ENCODE measurements at regions not wholly inside any gene's neighbourhood (a gene's known extent, or its start where the extent isn't known, plus 50 kb on each side); places are given as distances from the start of the nearest gene placed in this dataset.

GRCh38 chr7:25911738-25912607, 240.0 kb upstream of the NFE2L3 start:
- no peak overlapping the region for H2AFZ ChIP-seq (ENCODE audit: low read depth, low read length)
- H3K9me3 ChIP-seq (replicated peaks; ENCODE audit: control insufficient read depth, insufficient read depth, low read length) = no peaks in the 10 kb centered on the region
- no peaks in the 10 kb centered on the region for H4K20me1 ChIP-seq (replicated peaks; ENCODE audit: control insufficient read depth, extremely low read depth, insufficient read depth, low read length)
- CTCF ChIA-PET = interaction anchor here (1.1 kb wide), 1 partner anchor 453 kb away, joined by 3 read pairs; no protein-coding TSS in a partner anchor
- no peak overlapping the region for H3K4me2 ChIP-seq (ENCODE audit: insufficient read depth, low read length)
- H3K27me3 ChIP-seq (ENCODE audit: control insufficient read depth in 2 of 2, insufficient read depth in 2 of 2, low read length in 2 of 2) = peaks cover 4 to 9% of the 10 kb centered on the region in 2 experiments
- H3K4me3 ChIP-seq (replicated peaks in 1 of 3; ENCODE audit: insufficient read depth in 1 of 3, low read depth in 1 of 3, low read length in 3 of 3) = no peak overlapping the region
- intact Hi-C loops (cut with micrococcal nuclease) = no loop called here
- DNase-seq (ENCODE audit: low read depth, low spot score) (no peak), FAIRE-seq (no peak)
- no peak overlapping the region for H3K9ac ChIP-seq (replicated peaks; ENCODE audit: extremely low read depth, insufficient read depth, low read length)
- no peaks in the 10 kb centered on the region for H3K4me1 ChIP-seq (ENCODE audit: control insufficient read depth, extremely low read depth, insufficient read depth, low read length)
- no peak overlapping the region for H3K27ac ChIP-seq (ENCODE audit: insufficient read depth, low read depth, low read length)
- H3K36me3 ChIP-seq (ENCODE audit: control insufficient read depth in 2 of 2, extremely low read depth in 1 of 2, insufficient read depth in 2 of 2, low read length in 2 of 2) = no peaks in the 10 kb centered on the region
- BruUV-seq (replicated peaks) = no TSS peak
- H3K79me2 ChIP-seq (ENCODE audit: control insufficient read depth, insufficient read depth, low read length) = no peaks in the 10 kb centered on the region
- TF ChIP-seq EZH2 (IDR thresholded peaks at IDR 0.05; ENCODE audit: borderline replicate concordance, low read depth, low read length, severe bottlenecking) (no peak), CTCF (IDR thresholded peaks at IDR 0.05; ENCODE audit: extremely low read depth in 1 of 2, insufficient read depth in 1 of 2, low read depth in 1 of 2, low read length in 2 of 2) (no peak), JUN (IDR thresholded peaks at IDR 0.05; ENCODE audit: borderline replicate concordance, insufficient read depth, insufficient read length, low read depth) (no peak), POLR2AphosphoS5 (IDR thresholded peaks at IDR 0.05; ENCODE audit: insufficient read depth, low read depth, low read length) (no peak), POLR2A (IDR thresholded peaks at IDR 0.05; ENCODE audit: low read depth, low read length) (no peak), MAX (IDR thresholded peaks at IDR 0.05; ENCODE audit: insufficient read depth, insufficient read length) (no peak), FOS (IDR thresholded peaks at IDR 0.05; ENCODE audit: borderline replicate concordance, insufficient read depth, low read length) (no peak), GATA2 (IDR thresholded peaks at IDR 0.05; ENCODE audit: insufficient read depth, insufficient read length, low read depth, low read length) (no peak), MYC (IDR thresholded peaks at IDR 0.05; ENCODE audit: low read depth, low read length) (no peak)
- no peaks in the 10 kb centered on the region for H3K9me1 ChIP-seq (replicated peaks; ENCODE audit: control insufficient read depth, extremely low read depth, insufficient read depth, low read length)
- POLR2A ChIA-PET = no interaction called here
- dilution Hi-C loops (cut with MboI; ENCODE audit: extremely low pct_ligation_motif_present, low sequenced_read_pairs) = no loop called here
